HG03342 (cell line): ENCODE measurements at regions not wholly inside any gene's neighbourhood (a gene's known extent, or its start where the extent isn't known, plus 50 kb on each side); places are given as distances from the start of the nearest gene placed in this dataset.

ENCODE experiments used
- ATAC-seq: cut with Tn5 transposase; IDR thresholded peaks from one replicate; pipeline ENCODE4 v1.9.1; 2021; ENCODE audit warnings: mild to moderate bottlenecking, moderate library complexity; ENCODE audit not compliant: unreplicated experiment

GRCh38 chr4:178344096-178344495 is 901.9 kb upstream of the AGA start:
- no peak for ATAC-seq

DNA sequence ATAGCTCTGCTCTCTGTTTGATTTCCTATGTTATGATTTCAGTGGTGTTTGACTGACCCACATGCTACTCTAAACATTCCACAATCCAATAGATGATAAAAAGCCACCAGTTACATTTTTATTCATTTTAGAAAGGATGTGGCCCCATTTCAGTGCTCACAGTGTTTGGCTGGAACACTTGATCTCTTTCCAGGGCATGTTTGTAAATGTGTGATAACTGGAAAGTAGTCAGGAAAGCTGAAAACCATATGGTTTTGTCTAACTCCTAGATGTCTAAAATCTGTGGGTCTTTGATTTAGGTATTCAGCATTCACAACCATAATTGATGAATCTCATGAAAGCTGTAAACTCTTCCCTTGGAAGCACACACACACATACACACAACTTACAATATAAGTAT is 904.9 kb upstream of the AGA start:
- ATAC-seq: no peak

GRCh38 chr4:178349601-178350000 is 907.4 kb upstream of the AGA start:
- no peak for ATAC-seq

DNA sequence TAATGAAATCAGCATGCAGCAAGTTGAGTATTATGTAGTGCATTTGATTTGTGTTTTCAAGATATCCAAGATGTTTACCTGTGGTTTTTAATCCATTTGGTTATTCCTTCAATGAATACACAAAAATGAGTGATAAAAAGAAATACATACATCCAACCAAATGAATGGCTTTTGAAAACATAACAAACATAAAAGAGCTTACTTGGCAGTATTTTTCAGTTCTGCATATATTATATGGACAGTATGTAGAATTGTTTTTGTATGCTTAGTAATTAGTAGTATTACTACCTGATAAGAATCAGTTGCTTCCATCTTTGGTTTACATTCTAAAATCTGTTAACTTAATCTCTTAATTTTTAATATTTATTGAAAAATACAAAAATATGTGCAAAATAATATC is 908.9 kb upstream of the AGA start:
- ATAC-seq: no peak

- ATAC-seq: no peak
These were observed 914.5 kb upstream of the AGA start for GRCh38 chr4:178356725-178357124.

- no peak for ATAC-seq
These were observed 943.2 kb upstream of the AGA start for GRCh38 chr4:178385481-178385880.

GRCh38 chr4:178387756-178388155 is 945.5 kb upstream of the AGA start:
- ATAC-seq: no peak

GRCh38 chr4:178395798-178396197 is 953.6 kb upstream of the AGA start:
- no peak for ATAC-seq

- ATAC-seq: no peak
These were observed 970.2 kb upstream of the AGA start for GRCh38 chr4:178412455-178412854.

GRCh38 chr4:178414042-178414441 is 971.8 kb upstream of the AGA start:
- no peak for ATAC-seq

DNA sequence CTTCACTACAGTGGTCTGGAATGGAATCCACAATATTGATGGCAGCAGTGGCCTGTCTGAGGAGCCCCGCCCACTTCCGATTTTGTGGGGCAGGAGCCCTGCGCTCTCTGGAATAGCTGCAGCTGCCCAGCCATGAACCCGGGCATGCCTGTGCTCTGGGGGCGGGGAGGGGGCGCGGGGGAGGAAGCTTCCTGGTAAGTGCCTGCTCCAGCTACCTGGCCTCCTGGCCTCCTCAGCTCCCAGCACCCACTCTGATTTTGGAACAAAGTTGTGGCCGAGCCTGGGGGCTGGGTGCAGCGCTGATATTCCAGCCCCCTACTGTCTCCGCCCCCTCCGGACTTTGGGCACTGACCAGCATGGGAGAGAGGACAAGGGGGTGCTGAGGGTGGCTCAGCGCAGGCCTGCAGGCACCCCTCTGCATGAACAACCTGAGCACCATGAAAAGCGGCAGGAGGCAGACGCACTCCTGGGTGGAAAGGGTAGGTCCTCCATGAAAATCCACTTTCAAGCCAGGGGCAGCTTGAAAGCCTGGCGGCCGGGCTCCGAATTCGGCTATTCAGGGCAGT is 972.7 kb upstream of the AGA start:
- no peak for ATAC-seq

GRCh38 chr4:178415925-178416324 is 973.7 kb upstream of the AGA start:
- no peak for ATAC-seq

DNA sequence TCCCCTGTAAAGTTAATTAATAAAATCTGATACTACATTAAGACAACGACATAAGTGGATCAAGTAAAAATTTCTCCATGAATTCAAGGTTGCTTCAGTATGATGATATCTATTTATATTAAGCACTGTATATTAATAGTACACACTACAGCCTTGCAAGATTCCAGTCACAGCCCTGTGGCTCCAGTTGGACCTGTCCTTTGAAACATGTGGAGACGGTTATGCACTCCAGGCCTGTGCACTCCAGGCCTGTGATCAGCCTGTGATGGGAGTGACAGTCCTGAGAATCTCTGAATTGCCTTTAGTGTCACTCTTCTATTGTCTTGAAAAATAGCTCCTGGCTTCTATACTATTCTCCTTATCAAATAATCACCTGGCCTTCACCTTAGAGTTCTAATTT is 981.1 kb upstream of the AGA start:
- ATAC-seq: no peak

GRCh38 chr4:178426871-178427270 is 984.6 kb upstream of the AGA start:
- ATAC-seq: no peak

DNA sequence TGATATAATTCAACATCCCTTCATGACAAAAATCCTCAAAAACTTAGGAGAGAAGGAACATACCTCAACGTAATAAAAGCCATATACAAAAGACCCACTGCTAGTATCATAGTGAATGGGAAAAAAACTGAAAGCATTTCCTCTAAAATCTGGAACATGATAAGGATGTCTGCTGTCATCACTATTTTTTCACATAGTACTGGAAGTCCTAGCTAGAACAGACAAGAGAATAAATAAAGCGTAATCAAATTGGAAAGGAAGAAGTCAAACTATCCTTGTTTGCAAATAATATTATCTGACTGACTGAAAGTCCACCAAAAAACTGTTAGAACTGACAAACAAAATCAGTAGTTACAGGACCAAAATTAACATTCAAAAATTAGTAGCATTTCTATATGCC is 985.4 kb upstream of the AGA start:
- no peak for ATAC-seq

GRCh38 chr4:178448372-178449035 is 1006.3 kb upstream of the AGA start:
- ATAC-seq: no peak

DNA sequence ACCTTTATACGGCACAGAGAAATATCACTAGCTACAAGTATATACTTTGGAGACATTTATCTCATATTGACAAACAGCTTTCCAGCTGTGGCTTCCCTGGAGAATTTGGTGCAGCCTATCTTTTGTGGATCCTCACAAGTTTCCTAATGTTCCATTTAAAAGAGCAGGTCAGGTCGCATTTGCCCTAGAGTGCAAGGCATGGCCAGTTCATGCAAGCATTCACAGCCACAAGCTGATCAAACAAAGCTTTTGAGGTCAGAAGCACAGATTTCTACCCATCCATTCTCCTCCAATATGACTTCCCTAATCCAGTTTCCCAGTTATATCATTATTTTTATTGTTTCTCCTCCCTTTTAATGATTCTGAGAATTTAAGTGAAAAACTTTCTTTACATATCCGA is 1008.4 kb upstream of the AGA start:
- no peak for ATAC-seq

DNA sequence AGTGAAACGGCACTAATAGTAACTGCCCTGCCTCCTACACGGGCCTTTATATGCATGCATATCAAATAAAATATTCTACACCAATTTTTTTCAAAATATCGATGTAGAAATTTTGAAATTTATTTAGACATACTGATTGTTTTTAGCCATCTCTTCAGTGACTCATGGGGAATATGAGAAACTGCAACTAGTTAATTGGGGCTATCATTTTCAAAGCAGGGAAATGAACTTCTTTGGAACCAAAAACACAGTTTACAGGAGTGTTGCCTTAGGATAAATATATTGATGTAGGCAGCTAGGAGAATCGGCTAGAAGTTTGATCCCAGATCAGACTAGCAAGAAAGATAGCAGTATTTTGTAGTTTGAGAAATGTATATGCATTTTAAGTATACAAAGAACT is 1010.8 kb upstream of the AGA start:
- no peak for ATAC-seq

GRCh38 chr4:178457286-178457685 is 1015.0 kb upstream of the AGA start:
- no peak for ATAC-seq

DNA sequence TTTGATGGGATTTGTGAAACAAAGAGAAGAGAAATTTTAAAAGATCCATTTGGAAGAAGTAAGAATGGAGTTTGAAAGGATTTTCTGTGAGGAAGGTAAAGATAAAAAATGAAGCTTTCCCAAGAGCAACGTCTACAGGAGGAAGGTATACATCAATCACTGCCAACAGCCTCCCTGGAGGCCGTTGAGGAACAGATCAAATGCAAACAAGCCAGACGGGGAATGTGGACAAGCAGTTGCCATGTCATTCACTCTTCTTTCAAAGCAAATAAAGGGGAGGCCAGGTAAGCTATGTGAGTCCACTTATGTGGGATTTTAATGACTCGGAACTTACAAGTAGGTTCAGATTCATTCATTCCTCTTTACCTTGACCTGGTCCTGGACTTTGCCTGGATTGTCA is 1020.5 kb upstream of the AGA start:
- no peak for ATAC-seq

GRCh38 chr4:178463747-178464146 is 1021.5 kb upstream of the AGA start:
- no peak for ATAC-seq

- no peak for ATAC-seq
These were observed 1029.0 kb upstream of the AGA start for GRCh38 chr4:178470996-178471784.
